Kasumi-1 (cell line): ENCODE measurements at regions not wholly inside any gene's neighbourhood (a gene's known extent, or its start where the extent isn't known, plus 50 kb on each side); places are given as distances from the start of the nearest gene placed in this dataset.

ENCODE experiments used
- DNase-seq, 2 experiments: peaks; one replicate each; lab custom pipeline; 2025; lab: John Stamatoyannopoulos, UW

GRCh38 chr12:59839514-59839913 lies 243.7 kb downstream of the SLC16A7 start:
- peak; percentile 48 to 65 for DNase-seq

- DNase-seq, result no peak
These were observed 247.5 kb downstream of the SLC16A7 start for GRCh38 chr12:59843260-59843843.

- DNase-seq, result no peak
These were observed 248.9 kb downstream of the SLC16A7 start for GRCh38 chr12:59844750-59845149.

- DNase-seq, result no peak
These were observed 249.5 kb downstream of the SLC16A7 start for GRCh38 chr12:59845293-59845692.

- no peak for DNase-seq
These were observed 251.3 kb downstream of the SLC16A7 start for GRCh38 chr12:59847127-59847526.

- DNase-seq, result no peak
These were observed 254.4 kb downstream of the SLC16A7 start for GRCh38 chr12:59850268-59850667.

- DNase-seq, result no peak
These were observed 262.8 kb downstream of the SLC16A7 start for GRCh38 chr12:59858508-59859170.

GRCh38 chr12:59859171-59859510 lies 263.3 kb downstream of the SLC16A7 start:
- no peak for DNase-seq

GRCh38 chr12:59861635-59862034 lies 265.8 kb downstream of the SLC16A7 start:
- DNase-seq, result no peak

- DNase-seq, result no peak
These were observed 271.2 kb downstream of the SLC16A7 start for GRCh38 chr12:59867055-59867454.

GRCh38 chr12:59867689-59868088 lies 271.9 kb downstream of the SLC16A7 start:
- DNase-seq, result no peak

GRCh38 chr12:59871779-59872178 lies 275.9 kb downstream of the SLC16A7 start:
- DNase-seq, result no peak

- no peak for DNase-seq
These were observed 277.3 kb downstream of the SLC16A7 start for GRCh38 chr12:59873136-59873535.

GRCh38 chr12:59874781-59875180 lies 279.0 kb downstream of the SLC16A7 start:
- no peak for DNase-seq

GRCh38 chr12:59886131-59886733 lies 290.4 kb downstream of the SLC16A7 start:
- DNase-seq, result no peak

- no peak for DNase-seq
These were observed 291.3 kb downstream of the SLC16A7 start for GRCh38 chr12:59887178-59887577.

- DNase-seq, result peak; percentile 3 to 17
These were observed 295.2 kb downstream of the SLC16A7 start for GRCh38 chr12:59890896-59891579.

GRCh38 chr12:59895166-59895775 lies 299.4 kb downstream of the SLC16A7 start:
- DNase-seq, result no peak

GRCh38 chr12:59904874-59905521 lies 309.2 kb downstream of the SLC16A7 start:
- no peak for DNase-seq

GRCh38 chr12:59911516-59911915 lies 315.7 kb downstream of the SLC16A7 start:
- no peak for DNase-seq

- no peak for DNase-seq
These were observed 321.2 kb downstream of the SLC16A7 start for GRCh38 chr12:59916988-59917387.

GRCh38 chr12:59927032-59927431 lies 331.2 kb downstream of the SLC16A7 start:
- no peak for DNase-seq
